HG02678 (cell line): ENCODE measurements at regions not wholly inside any gene's neighbourhood (a gene's known extent, or its start where the extent isn't known, plus 50 kb on each side); places are given as distances from the start of the nearest gene placed in this dataset.

Experiments
- ATAC-seq: cut with Tn5 transposase; IDR thresholded peaks from one replicate; pipeline ENCODE4 v1.9.1; 2021; ENCODE audit warnings: mild to moderate bottlenecking, moderate library complexity; ENCODE audit not compliant: unreplicated experiment

GRCh38 chr4:187940299-187940698 is 55.3 kb upstream of the ZFP42 start:
- no peak for ATAC-seq

DNA sequence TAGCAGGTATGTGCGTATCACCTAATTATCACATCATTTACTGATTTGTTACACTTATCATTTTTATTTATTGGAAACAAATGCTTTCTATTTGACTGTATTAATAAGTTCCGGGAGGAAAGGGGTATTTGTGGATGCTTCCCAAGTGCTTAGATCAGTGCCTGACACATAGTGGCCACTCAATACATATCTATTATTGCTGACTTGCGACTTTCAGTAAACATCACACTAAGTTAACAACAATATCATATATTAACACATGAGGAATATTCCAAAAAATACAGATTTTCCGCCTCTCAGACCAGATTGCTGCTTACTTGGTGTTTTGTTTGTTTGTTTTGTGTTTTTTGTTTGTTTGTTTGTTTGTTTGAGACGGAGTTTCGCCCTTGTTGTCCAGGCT is 52.6 kb upstream of the ZFP42 start:
- no peak for ATAC-seq

DNA sequence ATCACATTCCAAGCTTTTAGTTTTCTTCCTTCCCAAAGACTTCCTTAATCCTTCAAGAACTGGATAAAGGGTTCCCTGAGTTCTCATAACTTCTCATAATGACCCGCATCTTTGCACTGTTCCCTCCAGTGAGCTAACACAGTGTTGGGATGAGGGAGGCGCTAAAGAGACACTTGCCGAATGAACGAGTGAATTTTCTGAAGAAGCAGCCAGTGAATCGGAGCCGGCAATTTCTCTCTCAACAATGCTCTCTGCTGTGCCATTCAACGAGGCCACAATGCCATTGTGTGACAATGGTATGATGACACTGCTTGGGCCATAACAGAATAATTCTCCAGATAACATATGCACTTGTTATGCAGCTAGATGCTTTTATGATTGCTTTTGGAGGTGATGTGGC is 51.4 kb upstream of the ZFP42 start:
- no peak for ATAC-seq
